Endothelial cell of umbilical vein (primary cell): ENCODE measurements at regions not wholly inside any gene's neighbourhood (a gene's known extent, or its start where the extent isn't known, plus 50 kb on each side); places are given as distances from the start of the nearest gene placed in this dataset.
"Not testable (repeated sequence)": the region's sequence is repeated elsewhere in the genome, so short reads cannot be mapped to it uniquely, and the experiment has no call there.

Experiments used
- BruUV-seq: library from RNA; stranded (reverse); fragments of 400-500 nt; replicated peaks from 2 replicates; lab custom pipeline; 2021; lab: Mats Ljungman, UMichigan
- CTCF ChIA-PET: fragments of 300-600, 350-600 bp; sonication (Branson Sonifier 250); formaldehyde crosslinking; loops from one replicate; lab custom pipeline; 2021; ENCODE audit warnings: antibody characterized with exemption, inconsistent platforms; lab: Charles Lee
- POLR2A ChIA-PET: fragments of 300-600, 350-600 bp; sonication (Branson Sonifier 250); formaldehyde crosslinking; loops from one replicate; lab custom pipeline; 2021; ENCODE audit warnings: antibody characterized with exemption, inconsistent platforms; lab: Charles Lee
- DNase-seq: peaks from one replicate; pipeline ENCODE4 v3.0.0-alpha.2; 2011; ENCODE audit warnings: low read depth, low spot score
- FAIRE-seq: peaks from 2 replicates; lab custom pipeline; 2011; peaks lifted over from hg19 to GRCh38; lab: Jason Lieb, UNC
- H2AFZ ChIP-seq: 2 replicates; pipeline ENCODE4 v1.6.0; 2012; ENCODE audit warnings: low read depth, low read length, control low read depth, inconsistent platforms
- H3K27ac ChIP-seq: 2 replicates; pipeline ENCODE4 v1.5.1; 2011; ENCODE audit warnings: low read depth, mild to moderate bottlenecking, control low read depth, low read length, moderate library complexity; ENCODE audit not compliant: insufficient read depth
- H3K27me3 ChIP-seq, 2 experiments: 2 replicates each; pipeline versions ENCODE4 v1.6.0 to v1.6.1; 2011; ENCODE audit warnings: low read length in 2 of 2, mixed read lengths in 1 of 2; ENCODE audit not compliant: control insufficient read depth in 2 of 2, insufficient read depth in 2 of 2
- H3K36me3 ChIP-seq, 2 experiments: 2 replicates in 1 of 2; 3 replicates in 1 of 2; pipeline ENCODE4 v1.5.1; 2011; ENCODE audit warnings: low read length in 2 of 2, mild to moderate bottlenecking in 1 of 2, moderate library complexity in 1 of 2; ENCODE audit not compliant: control insufficient read depth in 2 of 2, insufficient read depth in 2 of 2; ENCODE audit errors: extremely low read depth in 1 of 2
- H3K4me1 ChIP-seq: 3 replicates; pipeline ENCODE4 v1.5.1; 2011; ENCODE audit warnings: mild to moderate bottlenecking, low read length; ENCODE audit not compliant: control insufficient read depth, insufficient read depth; ENCODE audit errors: extremely low read depth
- H3K4me2 ChIP-seq: 2 replicates; pipeline ENCODE4 v1.6.1; 2011; ENCODE audit warnings: low read length, control low read depth, mixed read lengths; ENCODE audit not compliant: insufficient read depth
- H3K4me3 ChIP-seq, 3 experiments: fragments of 200-600 bp in 1 of 3; sonication (generic), shearing (Covaris generic) in 1 of 3; replicated peaks in 1 of 3; 2 replicates each; pipeline ENCODE4 v1.5.1; 2011 to 2016; ENCODE audit warnings: control low read depth in 3 of 3, low read length in 3 of 3, mild to moderate bottlenecking in 2 of 3, inconsistent platforms in 1 of 3, low read depth in 1 of 3, moderate library complexity in 1 of 3; ENCODE audit not compliant: insufficient read depth in 1 of 3
- H3K79me2 ChIP-seq: 2 replicates; pipeline ENCODE4 v1.6.0; 2012; ENCODE audit warnings: low read length, inconsistent platforms; ENCODE audit not compliant: control insufficient read depth, insufficient read depth
- H3K9ac ChIP-seq: replicated peaks from 2 replicates; pipeline ENCODE3; 2011; ENCODE audit warnings: low read length, control low read depth; ENCODE audit not compliant: insufficient read depth; ENCODE audit errors: extremely low read depth
- H3K9me1 ChIP-seq: replicated peaks from 3 replicates; pipeline ENCODE4 v1.6.0; 2011; ENCODE audit warnings: mild to moderate bottlenecking, low read length; ENCODE audit not compliant: control insufficient read depth, insufficient read depth; ENCODE audit errors: extremely low read depth
- H3K9me3 ChIP-seq: replicated peaks from 2 replicates; pipeline ENCODE4 v1.5.1; 2012; ENCODE audit warnings: low read length, inconsistent platforms; ENCODE audit not compliant: control insufficient read depth, insufficient read depth
- H4K20me1 ChIP-seq: replicated peaks from 2 replicates; pipeline ENCODE3; 2011; ENCODE audit warnings: mild to moderate bottlenecking, low read length; ENCODE audit not compliant: control insufficient read depth, insufficient read depth; ENCODE audit errors: extremely low read depth
- EZH2 ChIP-seq: IDR thresholded peaks from 2 replicates; pipeline ENCODE4 v1.6.1; 2012; ENCODE audit warnings: borderline replicate concordance, low read depth, mild to moderate bottlenecking, moderate library complexity, low read length, inconsistent platforms; ENCODE audit not compliant: severe bottlenecking
- FOS ChIP-seq: IDR thresholded peaks from 2 replicates; pipeline ENCODE4 v1.6.1; 2011; ENCODE audit warnings: mild to moderate bottlenecking, low read length, moderate library complexity, borderline replicate concordance; ENCODE audit not compliant: insufficient read depth
- GATA2 ChIP-seq: IDR thresholded peaks from 2 replicates; pipeline ENCODE4 v1.7.0; 2011; ENCODE audit warnings: low read depth, mild to moderate bottlenecking, moderate library complexity, mixed read lengths, low read length; ENCODE audit not compliant: insufficient read length, insufficient read depth
- JUN ChIP-seq: IDR thresholded peaks from 2 replicates; pipeline ENCODE4 v1.6.1; 2011; ENCODE audit warnings: borderline replicate concordance, low read depth; ENCODE audit not compliant: insufficient read length, insufficient read depth
- MYC ChIP-seq: IDR thresholded peaks from one replicate; pipeline ENCODE4 v1.6.1; 2011; ENCODE audit warnings: mild to moderate bottlenecking, low read depth, low read length
- POLR2A ChIP-seq: IDR thresholded peaks from 2 replicates; pipeline ENCODE4 v1.6.1; 2012; ENCODE audit warnings: low read depth, mild to moderate bottlenecking, control low read depth, low read length
- POLR2AphosphoS5 ChIP-seq: IDR thresholded peaks from 2 replicates; pipeline ENCODE4 v1.6.1; 2012; ENCODE audit warnings: low read depth, mild to moderate bottlenecking, control low read depth, low read length, moderate library complexity; ENCODE audit not compliant: insufficient read depth
- dilution Hi-C: fragments of 300-500 bp; cut with MboI; formaldehyde crosslinking; loops from one replicate; pipeline ENCODE4 v1.15.0; 2019; ENCODE audit warnings: low sequenced_read_pairs; ENCODE audit not compliant: extremely low pct_ligation_motif_present
- intact Hi-C: fragments of 100-400 bp; cut with micrococcal nuclease; formaldehyde crosslinking; loops from one replicate; pipeline ENCODE4 v1.10.0; 2022
- TF ChIP-seq, protein P1 (sequence below), 2 donors: IDR thresholded peaks; 1 replicate in 1 of 2; 2 replicates in 1 of 2; pipeline ENCODE4 v1.5.1; 2011; ENCODE audit warnings: low read length in 2 of 2, mild to moderate bottlenecking in 2 of 2, moderate library complexity in 2 of 2, control low read depth in 1 of 2, inconsistent platforms in 1 of 2, low read depth in 1 of 2; ENCODE audit not compliant: insufficient read depth in 1 of 2; ENCODE audit errors: extremely low read depth in 1 of 2
- TF ChIP-seq, protein P2 (sequence below): IDR thresholded peaks from 2 replicates; pipeline ENCODE4 v1.6.1; 2011; ENCODE audit not compliant: insufficient read depth, insufficient read length

DNA sequence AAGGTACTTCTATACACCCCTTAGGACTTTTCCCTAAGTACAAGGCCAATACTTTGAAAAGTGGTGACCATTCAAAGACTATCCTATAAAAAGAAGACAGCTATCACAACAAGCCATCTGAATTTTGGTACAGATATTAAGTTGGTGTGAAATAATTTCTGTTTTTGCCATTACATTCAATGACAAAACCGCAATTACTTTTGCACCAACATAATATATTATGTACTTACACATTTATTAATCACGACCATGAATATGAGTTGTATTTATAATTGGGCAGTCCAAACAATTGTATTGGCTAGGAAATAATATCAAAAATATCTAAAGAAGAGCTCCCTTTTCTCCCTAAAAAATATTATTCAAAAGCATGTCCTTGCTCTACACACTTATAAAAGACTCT is 215.7 kb downstream of the TMA16 start:
- no peaks in the 10 kb centered on the region for H3K79me2 ChIP-seq
- ChIA-PET CTCF (no interaction called here), POLR2A (no interaction called here)
- H3K27me3 ChIP-seq = no peaks in the 10 kb centered on the region
- no peak for TF ChIP-seq MYC
- TF ChIP-seq GATA2 = no peak
- TF ChIP-seq, protein P1, sequence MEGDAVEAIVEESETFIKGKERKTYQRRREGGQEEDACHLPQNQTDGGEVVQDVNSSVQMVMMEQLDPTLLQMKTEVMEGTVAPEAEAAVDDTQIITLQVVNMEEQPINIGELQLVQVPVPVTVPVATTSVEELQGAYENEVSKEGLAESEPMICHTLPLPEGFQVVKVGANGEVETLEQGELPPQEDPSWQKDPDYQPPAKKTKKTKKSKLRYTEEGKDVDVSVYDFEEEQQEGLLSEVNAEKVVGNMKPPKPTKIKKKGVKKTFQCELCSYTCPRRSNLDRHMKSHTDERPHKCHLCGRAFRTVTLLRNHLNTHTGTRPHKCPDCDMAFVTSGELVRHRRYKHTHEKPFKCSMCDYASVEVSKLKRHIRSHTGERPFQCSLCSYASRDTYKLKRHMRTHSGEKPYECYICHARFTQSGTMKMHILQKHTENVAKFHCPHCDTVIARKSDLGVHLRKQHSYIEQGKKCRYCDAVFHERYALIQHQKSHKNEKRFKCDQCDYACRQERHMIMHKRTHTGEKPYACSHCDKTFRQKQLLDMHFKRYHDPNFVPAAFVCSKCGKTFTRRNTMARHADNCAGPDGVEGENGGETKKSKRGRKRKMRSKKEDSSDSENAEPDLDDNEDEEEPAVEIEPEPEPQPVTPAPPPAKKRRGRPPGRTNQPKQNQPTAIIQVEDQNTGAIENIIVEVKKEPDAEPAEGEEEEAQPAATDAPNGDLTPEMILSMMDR (IDR thresholded peaks at IDR 0.05; ENCODE audit: extremely low read depth in 1 of 2, insufficient read depth in 1 of 2, low read depth in 1 of 2, low read length in 2 of 2) = no peak
- TF ChIP-seq EZH2 = no peak
- TF ChIP-seq JUN = no peak
- TF ChIP-seq, protein P2, sequence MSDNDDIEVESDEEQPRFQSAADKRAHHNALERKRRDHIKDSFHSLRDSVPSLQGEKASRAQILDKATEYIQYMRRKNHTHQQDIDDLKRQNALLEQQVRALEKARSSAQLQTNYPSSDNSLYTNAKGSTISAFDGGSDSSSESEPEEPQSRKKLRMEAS = no peak
- no peak for TF ChIP-seq POLR2AphosphoS5
- TF ChIP-seq POLR2A = no peak
- TF ChIP-seq FOS = no peak
- no peak overlapping the region for H3K27ac ChIP-seq
- H3K9me1 ChIP-seq = no peaks in the 10 kb centered on the region
- no peak overlapping the region for H3K4me3 ChIP-seq
- no peaks in the 10 kb centered on the region for H4K20me1 ChIP-seq
- no peak overlapping the region for H2AFZ ChIP-seq
- intact Hi-C loops = no loop called here
- H3K36me3 ChIP-seq = no peaks in the 10 kb centered on the region
- BruUV-seq = no TSS peak
- no peak for FAIRE-seq
- no peaks in the 10 kb centered on the region for H3K9me3 ChIP-seq
- H3K4me2 ChIP-seq = no peak overlapping the region
- dilution Hi-C loops = no loop called here
- no peak for DNase-seq
- no peak overlapping the region for H3K9ac ChIP-seq
- H3K4me1 ChIP-seq = no peaks in the 10 kb centered on the region

DNA sequence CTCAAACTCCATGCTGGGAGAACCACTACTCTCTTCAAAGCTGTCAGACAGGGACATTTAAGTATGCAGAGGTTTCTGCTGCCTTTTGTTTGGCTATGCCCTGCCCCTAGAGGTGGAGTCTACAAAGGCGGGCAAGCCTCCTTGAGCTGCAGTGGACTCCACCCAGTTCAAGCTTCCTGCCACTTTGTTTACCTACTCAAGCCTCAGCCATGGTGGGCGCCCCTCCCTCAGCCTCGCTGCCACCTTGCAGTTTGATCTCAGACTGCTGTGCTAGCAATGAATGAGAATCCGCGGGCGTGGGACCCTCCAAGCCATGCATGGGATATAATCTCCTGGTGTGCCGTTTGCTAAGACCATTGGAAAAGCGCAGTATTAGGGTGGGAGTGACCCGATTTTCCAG is 230.0 kb downstream of the TMA16 start:
- H3K4me3 ChIP-seq, FAIRE-seq, H3K36me3 ChIP-seq, H3K9me3 ChIP-seq, H3K27me3 ChIP-seq, H4K20me1 ChIP-seq, H3K4me2 ChIP-seq, BruUV-seq, H3K79me2 ChIP-seq, H2AFZ ChIP-seq, dilution Hi-C loops, intact Hi-C loops, DNase-seq, H3K4me1 ChIP-seq, CTCF ChIA-PET, H3K9ac ChIP-seq, POLR2A ChIA-PET, H3K27ac ChIP-seq, H3K9me1 ChIP-seq: not testable (repeated sequence)
